ENCODE measurements at regions not wholly inside any gene's neighbourhood (a gene's known extent, or its start where the extent isn't known, plus 50 kb on each side); places are given as distances from the start of the nearest gene placed in this dataset.

DNA sequence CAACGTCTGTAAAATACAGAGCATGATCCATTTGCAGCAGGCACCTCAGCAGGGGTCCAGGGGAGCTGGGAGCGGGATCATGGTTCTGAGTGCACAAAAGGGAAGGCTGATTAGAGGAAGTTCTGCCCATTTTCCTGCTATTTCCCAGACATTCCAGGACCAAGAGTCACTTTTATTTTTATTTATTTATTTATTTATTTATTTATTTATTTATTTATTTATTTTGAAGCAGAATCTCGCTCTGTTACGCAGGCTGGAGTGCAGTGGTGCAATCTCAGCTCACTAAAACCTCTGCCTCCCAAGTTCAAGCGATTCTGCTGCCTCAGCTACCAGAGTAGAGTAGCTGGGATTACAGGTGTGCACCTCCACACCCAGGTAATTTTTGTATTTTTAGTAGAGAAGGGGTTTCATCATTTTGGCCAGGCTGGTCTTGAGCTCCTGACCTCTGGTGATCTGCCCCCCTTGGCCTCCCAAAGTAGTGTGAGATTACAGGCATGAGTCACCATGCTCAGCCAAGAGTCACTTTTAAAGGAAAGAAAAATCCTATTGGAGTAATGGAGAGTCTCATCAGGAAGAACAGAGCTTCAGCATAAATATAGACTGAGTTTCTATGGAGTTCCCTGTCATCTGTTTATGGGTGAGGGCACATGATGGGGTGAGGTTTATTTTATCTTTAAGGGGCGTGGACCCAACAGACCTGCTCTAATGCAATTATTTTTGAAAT, 355.2 kb downstream of the HAPSTR1 start:
- no peak overlapping the region for H3K4me3 ChIP-seq (ENCODE audit: low read depth, low read length)
- no peak for DNase-seq (ENCODE audit: low read depth)
- TF ChIP-seq, protein P1, sequence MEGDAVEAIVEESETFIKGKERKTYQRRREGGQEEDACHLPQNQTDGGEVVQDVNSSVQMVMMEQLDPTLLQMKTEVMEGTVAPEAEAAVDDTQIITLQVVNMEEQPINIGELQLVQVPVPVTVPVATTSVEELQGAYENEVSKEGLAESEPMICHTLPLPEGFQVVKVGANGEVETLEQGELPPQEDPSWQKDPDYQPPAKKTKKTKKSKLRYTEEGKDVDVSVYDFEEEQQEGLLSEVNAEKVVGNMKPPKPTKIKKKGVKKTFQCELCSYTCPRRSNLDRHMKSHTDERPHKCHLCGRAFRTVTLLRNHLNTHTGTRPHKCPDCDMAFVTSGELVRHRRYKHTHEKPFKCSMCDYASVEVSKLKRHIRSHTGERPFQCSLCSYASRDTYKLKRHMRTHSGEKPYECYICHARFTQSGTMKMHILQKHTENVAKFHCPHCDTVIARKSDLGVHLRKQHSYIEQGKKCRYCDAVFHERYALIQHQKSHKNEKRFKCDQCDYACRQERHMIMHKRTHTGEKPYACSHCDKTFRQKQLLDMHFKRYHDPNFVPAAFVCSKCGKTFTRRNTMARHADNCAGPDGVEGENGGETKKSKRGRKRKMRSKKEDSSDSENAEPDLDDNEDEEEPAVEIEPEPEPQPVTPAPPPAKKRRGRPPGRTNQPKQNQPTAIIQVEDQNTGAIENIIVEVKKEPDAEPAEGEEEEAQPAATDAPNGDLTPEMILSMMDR (IDR thresholded peaks at IDR 0.05; ENCODE audit: insufficient read depth, low read depth, low read length) = no peak

DNA sequence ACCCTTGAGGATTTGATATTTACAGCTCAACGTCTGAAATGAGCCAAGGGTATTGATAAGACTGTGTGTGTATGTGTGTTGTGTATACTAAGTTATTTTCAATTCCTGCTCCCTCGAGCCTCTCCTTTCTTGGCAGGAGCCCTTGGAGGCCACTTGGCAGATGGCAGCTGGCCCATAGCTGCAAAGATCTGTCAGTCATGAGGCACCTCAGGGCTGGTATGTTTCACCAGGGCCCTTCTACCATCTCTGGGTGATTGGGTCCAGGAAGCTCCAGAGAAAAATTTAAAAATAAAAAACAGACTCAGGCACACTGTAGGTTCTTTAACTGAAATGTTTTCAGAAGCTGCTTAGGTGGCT, 355.7 kb downstream of the HAPSTR1 start:
- DNase-seq (ENCODE audit: low read depth) = no peak
- TF ChIP-seq, protein P1 (IDR thresholded peaks at IDR 0.05; ENCODE audit: insufficient read depth, low read depth, low read length) = no peak
- no peak overlapping the region for H3K4me3 ChIP-seq (ENCODE audit: low read depth, low read length)

DNA sequence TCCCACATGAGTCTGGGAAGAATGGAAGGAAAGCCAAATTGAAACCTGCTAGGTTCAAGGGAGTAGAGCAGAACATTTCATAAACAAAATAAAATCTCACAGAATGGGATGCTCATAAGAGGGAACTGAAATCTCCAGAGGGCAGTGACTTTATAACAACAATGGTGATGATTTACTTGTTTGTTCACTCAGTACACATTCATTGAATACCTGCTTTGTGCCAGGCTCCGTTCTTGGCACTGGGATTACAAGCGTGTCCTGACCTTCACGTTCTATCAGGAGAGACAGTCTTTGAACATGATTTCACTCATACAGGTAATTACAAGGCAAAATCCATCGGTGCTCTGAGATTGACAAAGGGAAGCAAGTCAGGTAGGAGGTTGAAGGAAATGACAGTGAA, 356.3 kb downstream of the HAPSTR1 start:
- H3K4me3 ChIP-seq (ENCODE audit: low read depth, low read length) = no peak overlapping the region
- no peak for DNase-seq (ENCODE audit: low read depth)
- TF ChIP-seq, protein P1 (IDR thresholded peaks at IDR 0.05; ENCODE audit: insufficient read depth, low read depth, low read length) = no peak

DNA sequence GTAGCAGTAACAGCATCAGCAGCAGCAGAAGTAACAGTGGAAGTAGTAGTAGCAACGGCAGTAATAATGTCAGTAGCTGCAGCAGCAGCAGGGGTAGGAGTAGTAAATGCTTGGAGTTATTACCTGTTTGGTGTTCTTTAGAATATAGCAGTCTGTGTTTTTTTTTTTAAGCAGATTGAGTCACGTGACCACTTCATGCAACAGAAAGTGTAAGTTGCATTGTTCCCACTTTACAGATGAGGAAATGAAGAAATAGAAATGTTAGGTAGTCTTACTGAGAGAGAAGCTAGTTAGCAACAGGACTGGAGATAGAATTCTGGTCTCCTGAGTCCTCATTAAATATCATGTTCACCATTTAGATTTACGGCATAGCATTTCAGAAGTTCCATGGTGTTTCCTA, 358.2 kb downstream of the HAPSTR1 start:
- TF ChIP-seq, protein P1 (IDR thresholded peaks at IDR 0.05; ENCODE audit: insufficient read depth, low read depth, low read length) = no peak
- DNase-seq (ENCODE audit: low read depth) = no peak
- no peak overlapping the region for H3K4me3 ChIP-seq (ENCODE audit: low read depth, low read length)

DNA sequence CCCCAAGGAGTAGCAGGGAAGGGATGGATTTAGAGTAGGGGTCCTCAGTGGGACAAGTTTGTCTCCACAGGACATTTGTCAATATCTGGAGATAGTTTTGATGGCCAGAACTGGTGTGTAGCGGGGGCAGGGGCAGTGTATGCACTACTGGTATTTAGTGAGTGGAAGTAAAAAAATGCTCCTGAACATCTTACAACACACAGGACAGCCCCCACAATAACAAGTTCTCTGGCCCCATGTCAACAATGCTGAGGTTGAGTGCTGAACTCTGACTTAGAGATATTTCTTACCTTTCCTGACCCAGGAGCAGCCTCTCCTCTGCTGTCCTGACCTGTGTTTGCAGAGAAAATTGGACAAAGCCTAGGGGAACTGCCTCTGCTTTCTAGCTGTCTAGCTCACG, 365.8 kb downstream of the HAPSTR1 start:
- no peak for DNase-seq (ENCODE audit: low read depth)
- TF ChIP-seq, protein P1 (IDR thresholded peaks at IDR 0.05; ENCODE audit: insufficient read depth, low read depth, low read length) = no peak
- H3K4me3 ChIP-seq (ENCODE audit: low read depth, low read length) = no peak overlapping the region

DNA sequence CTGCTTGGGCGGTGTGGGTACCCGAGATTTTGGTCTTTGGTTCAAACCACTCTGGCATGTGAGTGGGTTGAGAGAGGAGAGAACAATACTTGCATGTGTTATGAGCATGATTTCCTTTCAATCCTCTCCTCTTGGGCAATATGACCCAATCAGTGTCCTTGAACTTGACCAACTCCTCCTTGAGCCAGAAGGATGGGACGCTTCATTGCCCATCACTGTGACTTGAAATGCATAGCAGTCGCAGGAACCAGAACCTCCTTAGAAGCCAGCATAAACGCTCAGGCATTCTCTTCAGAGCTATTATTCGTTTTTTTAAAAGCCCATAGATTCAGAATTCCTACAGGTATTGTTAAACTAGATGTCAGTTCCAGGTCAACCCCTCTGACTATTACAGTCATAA, 367.4 kb downstream of the HAPSTR1 start:
- TF ChIP-seq, protein P1 (IDR thresholded peaks at IDR 0.05; ENCODE audit: insufficient read depth, low read depth, low read length) = no peak
- no peak for DNase-seq (ENCODE audit: low read depth)
- H3K4me3 ChIP-seq (ENCODE audit: low read depth, low read length) = no peak overlapping the region

DNA sequence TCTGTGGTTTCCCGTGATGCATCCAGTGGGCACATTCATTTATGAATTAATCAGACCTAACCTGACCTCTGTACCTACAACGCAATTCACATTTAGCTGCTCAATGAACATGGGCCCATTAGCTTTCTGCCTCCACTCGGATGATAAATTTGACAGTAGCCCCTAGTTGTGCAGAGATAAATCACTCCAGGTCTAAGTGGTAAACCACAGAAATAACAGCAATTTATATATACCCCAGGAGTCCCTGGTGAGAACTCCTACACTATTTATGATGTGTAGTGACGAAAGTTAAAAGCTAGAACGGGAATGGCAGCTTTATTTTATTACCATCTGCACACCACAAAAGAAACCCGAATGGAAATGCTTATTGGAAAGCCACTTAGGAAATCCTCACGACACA, 371.5 kb downstream of the HAPSTR1 start:
- no peak overlapping the region for H3K4me3 ChIP-seq (ENCODE audit: low read depth, low read length)
- no peak for DNase-seq (ENCODE audit: low read depth)
- TF ChIP-seq, protein P1 (IDR thresholded peaks at IDR 0.05; ENCODE audit: insufficient read depth, low read depth, low read length) = no peak

Data from fibroblast of villous mesenchyme (primary cell).